Endometrium (tissue), 2 donors: ENCODE measurements at regions not wholly inside any gene's neighbourhood (a gene's known extent, or its start where the extent isn't known, plus 50 kb on each side); places are given as distances from the start of the nearest gene placed in this dataset.
A peak's percentile ranks its signal among the peaks of the same experiment; 100 is the strongest.

ENCODE experiments used
- FAIRE-seq: peaks from 2 replicates; lab custom pipeline; 2012; peaks lifted over from hg19 to GRCh38; lab: Jason Lieb, UNC
- donor health status: control.
- donor health status: control.

- FAIRE-seq = no peak
Measured at GRCh38 chr3:103367481-103367880, 932.7 kb downstream of the ZPLD1 start.

GRCh38 chr3:103371411-103371810 lies 936.6 kb downstream of the ZPLD1 start:
- no peak for FAIRE-seq

GRCh38 chr3:103372031-103372430 lies 937.2 kb downstream of the ZPLD1 start:
- FAIRE-seq = no peak

DNA sequence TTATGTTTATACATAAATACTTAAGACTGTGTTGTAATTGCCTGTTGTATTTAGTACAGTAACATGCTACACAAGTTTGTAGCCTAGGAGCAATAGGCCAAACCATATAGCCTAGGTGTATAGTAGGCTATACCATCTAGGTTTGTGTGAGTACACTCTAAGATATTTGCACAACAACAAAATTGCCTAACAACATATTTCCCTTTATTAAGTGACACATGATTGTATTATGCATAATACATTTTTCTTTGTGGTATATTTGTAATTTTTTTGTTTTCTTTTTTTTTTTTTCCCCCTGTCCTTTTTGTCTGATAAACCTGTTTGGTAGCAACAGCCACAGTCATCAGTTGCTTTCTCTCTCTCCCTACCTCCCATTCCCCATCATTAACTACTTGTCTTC lies 945.6 kb downstream of the ZPLD1 start:
- FAIRE-seq = no peak

DNA sequence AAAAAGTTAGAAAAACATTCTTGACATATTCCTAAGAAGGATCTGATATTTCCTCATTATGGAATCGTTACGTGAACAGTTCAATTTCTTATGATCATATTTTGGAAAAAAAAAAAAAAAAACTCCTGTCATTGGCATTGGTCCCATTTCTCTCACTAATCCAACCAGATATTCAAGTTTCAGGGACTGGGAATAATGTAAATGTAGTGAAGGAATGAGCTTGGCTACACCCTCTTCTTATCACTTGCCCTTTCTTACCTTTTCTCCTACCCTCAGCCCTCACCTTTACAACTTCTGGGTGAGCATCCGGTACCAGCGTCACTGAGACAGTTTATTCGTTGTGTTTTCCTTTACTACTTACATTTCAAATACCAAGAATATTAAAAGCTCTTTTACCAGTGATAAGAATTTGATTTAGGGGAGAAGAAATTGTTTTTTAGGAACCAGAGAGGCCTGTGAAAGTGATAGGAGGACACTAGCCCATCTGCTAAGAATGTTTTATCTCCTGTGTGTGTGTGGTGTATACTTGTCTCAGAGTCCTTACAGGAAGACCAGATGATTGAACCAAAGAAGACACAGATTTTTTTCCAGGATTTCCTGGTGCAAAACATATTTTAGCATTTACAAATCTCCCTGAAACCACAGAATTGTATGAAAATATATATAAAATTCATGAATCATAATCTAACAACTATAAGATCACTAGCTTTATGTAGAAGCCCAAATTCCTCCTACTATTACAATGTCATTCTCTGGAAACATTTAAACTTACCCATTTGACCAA lies 946.7 kb downstream of the ZPLD1 start:
- no peak for FAIRE-seq

DNA sequence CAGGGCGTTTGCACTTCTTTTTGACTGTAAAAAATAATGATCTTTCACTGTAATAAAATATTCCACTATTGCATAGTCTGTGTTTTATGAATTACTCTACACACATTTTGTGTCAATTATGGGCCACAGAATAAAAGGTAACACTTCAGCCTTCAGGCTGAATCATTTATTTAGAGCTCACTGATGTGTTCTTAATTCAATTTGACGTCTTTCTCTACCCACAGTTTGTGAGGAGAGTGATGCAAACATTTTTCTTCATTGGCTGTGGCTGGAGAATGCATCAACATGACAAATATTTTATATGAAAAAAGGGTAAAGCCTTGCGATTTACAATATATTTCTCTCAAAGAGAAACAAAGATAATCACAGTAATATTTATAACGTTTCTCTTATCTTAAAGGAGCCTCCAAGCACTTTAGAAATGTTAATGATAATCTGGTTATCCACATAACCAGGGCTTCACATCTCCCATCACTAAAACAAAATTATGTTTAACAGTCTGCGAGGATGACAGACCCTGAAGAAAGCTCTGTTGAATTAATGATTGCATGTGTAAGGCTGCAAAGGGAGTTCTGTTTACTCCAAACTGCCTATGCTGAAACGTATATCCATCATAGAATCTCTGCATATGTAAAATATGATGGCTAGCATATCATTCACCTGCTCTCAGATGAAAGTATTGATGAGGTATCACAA lies 951.3 kb downstream of the ZPLD1 start:
- FAIRE-seq = no peak

DNA sequence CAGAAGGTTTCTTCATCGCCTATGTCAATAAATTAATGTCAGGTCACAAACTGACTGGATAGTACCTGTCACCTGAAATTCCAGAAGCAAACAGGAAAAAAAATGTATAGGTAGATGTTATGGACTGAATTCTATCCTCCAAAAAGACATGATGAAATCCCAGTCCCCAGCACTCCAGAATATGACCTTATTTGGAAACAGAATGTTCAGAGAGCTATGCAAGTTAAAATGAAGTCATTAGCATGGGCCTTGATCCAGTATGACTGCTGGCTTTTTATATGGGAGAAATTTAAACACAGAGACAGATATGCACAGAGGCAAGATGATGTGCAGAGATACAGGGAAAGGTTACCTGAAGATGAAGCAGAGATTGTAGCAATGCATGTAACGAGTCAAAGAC lies 953.4 kb downstream of the ZPLD1 start:
- FAIRE-seq = no peak

- FAIRE-seq = no peak
Measured at GRCh38 chr3:103389356-103389755, 954.5 kb downstream of the ZPLD1 start.

GRCh38 chr3:103393395-103394186 lies 958.8 kb downstream of the ZPLD1 start:
- FAIRE-seq = peak; percentile 71

DNA sequence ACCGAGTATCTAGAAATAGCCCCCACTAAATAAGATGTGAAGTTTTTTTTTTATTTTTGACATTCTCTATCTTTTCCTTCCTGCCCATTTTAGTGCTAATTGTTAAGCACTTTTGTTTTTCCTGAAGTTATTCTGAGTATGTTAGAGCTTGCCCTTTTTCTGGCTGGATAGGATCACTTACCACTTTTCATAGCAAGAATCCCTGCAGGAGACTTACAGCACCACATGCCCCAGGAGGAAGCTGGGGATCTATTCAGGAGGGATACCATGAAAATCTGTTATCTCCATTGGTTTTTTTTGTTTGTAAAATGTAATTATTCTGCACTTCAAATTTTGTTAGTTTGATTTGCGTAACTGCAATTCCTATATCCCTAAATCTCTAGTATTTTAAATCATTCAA lies 968.4 kb downstream of the ZPLD1 start:
- no peak for FAIRE-seq

GRCh38 chr3:103406320-103406850 lies 971.6 kb downstream of the ZPLD1 start:
- FAIRE-seq = no peak

DNA sequence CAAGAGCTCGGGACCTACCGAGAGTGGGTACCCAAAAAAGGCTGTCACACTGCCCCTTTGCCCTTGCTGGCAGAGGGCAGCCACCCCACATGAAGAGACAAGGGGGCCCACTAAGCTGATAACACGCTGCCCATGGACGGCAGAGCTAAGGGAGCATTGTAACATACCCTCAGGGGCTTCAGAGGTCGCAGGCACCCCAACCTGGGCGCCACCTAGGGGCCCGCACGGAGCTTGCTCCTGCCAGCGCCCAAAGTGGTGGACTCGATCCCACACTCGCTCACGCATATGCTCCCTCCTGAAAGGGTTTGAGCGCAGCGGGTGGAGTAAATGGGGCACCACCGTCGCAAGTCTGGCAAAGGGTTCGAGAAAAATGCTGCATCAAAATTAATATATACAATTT lies 975.4 kb downstream of the ZPLD1 start:
- no peak for FAIRE-seq

GRCh38 chr3:103421460-103421859 lies 986.6 kb downstream of the ZPLD1 start:
- FAIRE-seq = no peak

GRCh38 chr3:103437883-103438282 lies 1003.1 kb downstream of the ZPLD1 start:
- FAIRE-seq = no peak

DNA sequence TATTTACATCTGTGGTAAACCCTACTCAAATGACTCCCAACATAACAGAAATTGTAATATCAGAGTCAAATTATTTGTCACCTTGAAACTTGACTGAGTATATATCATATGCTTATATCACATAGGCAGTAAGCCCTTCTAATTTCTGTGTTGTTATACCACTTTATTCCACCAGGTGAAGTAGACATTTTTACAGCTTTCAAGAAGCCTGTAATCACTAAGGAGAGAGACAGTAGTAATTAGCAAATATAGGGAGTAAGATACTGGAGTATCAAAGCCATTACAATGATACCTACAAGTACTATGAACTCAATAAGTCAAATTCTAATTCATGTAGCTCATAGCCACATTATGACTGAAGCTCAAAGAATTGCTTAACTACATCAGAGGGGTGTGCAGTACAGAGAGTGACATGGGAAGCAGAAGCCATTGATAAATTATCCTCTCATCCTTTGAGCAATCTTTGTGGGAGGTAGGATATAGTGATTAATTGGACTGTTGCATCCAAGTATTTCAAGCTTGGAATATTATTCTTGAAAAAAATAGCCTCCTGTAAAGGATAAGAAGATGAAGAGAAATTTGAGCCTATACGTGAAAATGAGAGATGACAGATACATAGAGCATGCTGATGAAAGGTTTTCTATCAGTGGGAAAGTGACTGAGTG lies 1005.9 kb downstream of the ZPLD1 start:
- FAIRE-seq = no peak

GRCh38 chr3:103446953-103447629 lies 1012.3 kb downstream of the ZPLD1 start:
- FAIRE-seq = no peak

DNA sequence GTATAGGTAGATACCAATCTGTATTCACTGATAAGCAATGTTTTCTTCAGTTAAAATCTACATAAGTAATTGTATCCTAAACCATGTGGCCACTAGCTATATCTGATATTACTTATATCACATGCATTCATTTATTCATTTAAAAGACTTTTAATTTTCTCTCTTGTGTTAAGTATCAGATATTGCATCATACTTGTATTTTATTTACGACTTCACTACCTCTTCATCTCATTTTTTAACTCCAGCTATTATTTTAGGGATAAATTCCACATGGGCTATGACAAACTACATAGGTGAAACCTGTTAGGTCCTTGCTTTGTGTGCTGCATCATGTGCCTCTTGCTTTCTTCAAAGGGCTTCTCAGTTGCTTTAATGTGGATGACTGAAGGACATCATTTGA lies 1018.3 kb downstream of the ZPLD1 start:
- no peak for FAIRE-seq

DNA sequence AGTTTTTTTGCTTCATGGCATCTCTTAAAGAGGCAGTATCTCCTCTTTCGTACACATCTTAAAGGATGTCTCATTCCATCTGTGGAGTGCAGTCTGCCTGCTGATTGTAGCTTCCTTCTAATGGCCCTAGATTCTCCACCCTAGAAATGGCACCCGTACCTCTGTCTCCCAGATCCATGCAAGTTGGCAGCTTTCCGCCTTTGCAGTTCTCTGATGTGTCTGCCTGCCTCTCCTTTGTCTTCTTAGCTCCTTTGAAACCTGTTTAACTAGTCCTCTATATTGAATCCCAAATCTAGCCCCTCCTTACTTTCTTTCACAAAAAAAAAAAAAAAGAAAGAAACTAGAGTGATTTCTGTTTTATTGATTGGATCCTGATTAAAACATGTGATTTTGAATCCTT lies 1025.0 kb downstream of the ZPLD1 start:
- FAIRE-seq = no peak

DNA sequence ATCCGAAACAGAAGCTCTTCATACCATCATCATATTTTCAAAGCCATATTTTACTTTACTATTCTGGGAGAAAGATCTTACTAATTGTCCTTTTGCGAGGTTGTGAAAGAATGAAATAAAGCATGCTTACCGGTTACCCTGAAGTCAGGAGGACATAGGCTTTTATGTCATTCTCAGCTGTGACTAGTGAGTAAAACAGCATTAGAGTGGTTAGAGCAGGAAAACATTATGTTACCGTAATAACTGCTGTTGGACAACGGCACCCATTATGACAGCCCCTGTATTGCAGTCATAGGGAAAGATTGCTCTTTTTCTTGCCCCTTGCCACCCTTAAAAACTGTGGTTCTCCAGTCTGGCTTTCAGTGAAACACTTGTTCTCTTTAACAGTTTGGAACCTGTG lies 1035.7 kb downstream of the ZPLD1 start:
- no peak for FAIRE-seq

GRCh38 chr3:103494011-103494410 lies 1059.2 kb downstream of the ZPLD1 start:
- peak; percentile 8 for FAIRE-seq

DNA sequence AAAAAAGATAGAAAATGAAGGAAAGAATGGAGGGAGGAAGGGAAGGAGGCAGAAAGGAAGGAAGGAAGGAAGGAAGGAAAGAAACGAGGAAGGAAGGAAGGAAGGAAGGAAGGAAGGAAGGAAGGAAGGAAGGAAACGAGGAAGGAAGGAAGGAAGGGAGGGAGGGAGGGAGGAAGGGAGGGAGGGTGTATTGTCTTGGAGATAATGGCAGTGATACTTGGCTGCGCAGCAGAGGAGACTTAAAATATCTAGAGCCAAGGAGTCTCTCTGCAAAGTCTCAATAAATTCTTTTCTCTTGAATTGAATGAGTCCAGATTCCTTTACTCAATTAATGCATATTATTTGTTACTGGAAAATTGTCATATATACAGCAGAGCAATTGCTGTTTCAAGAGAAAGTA lies 1059.7 kb downstream of the ZPLD1 start:
- no peak for FAIRE-seq

DNA sequence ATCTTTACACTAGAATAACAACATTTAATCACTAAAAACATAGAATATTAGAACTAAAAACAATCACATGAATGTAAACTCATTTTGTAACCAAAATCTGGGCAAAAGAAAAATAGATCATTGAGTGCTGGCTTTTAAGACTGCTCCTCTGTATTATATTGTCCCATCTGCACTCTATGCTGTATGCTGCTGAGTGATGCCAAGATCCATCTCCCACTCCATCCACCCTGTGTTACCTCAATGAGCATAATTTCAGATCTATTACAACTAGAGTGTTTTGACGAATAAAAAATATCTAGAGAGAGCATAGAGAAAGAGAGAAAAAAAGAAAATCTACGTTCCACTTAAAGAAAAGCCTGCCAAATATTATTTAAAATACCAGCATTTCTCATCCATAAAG lies 1060.4 kb downstream of the ZPLD1 start:
- no peak for FAIRE-seq
